Nephron progenitor cell (in vitro differentiated cells): ENCODE measurements at regions not wholly inside any gene's neighbourhood (a gene's known extent, or its start where the extent isn't known, plus 50 kb on each side); places are given as distances from the start of the nearest gene placed in this dataset.

Experiments
- DNase-seq: peaks from one replicate; pipeline ENCODE4 v3.0.0; 2021
- H3K27ac Mint-ChIP-seq: 2 replicates; pipeline ENCODE4 v1.8.0; 2021; ENCODE audit warnings: mild to moderate bottlenecking, moderate library complexity, mixed read lengths
- H3K27me3 Mint-ChIP-seq: 2 replicates; pipeline ENCODE4 v1.8.0; 2021; ENCODE audit warnings: mild to moderate bottlenecking, low read depth, mixed read lengths; ENCODE audit not compliant: poor library complexity
- H3K36me3 Mint-ChIP-seq: 2 replicates; pipeline ENCODE4 v1.8.0; 2021; ENCODE audit warnings: low read depth, mixed read lengths
- H3K4me1 Mint-ChIP-seq: 2 replicates; pipeline ENCODE4 v1.8.0; 2021; ENCODE audit warnings: mixed read lengths
- H3K4me3 Mint-ChIP-seq: 2 replicates; pipeline ENCODE4 v1.8.0; 2021; ENCODE audit warnings: mild to moderate bottlenecking, moderate library complexity, mixed read lengths
- H3K9me3 Mint-ChIP-seq: 2 replicates; pipeline ENCODE4 v1.8.0; 2021; ENCODE audit warnings: mild to moderate bottlenecking, moderate library complexity, mixed read lengths
- TF ChIP-seq, protein P1 (sequence below): fragments of 200-600 bp; sonication (generic); IDR thresholded peaks from 2 replicates; pipeline ENCODE4 v1.5.0; 2021; ENCODE audit warnings: antibody characterized with exemption

GRCh38 chr1:42010381-42010780 lies 91.7 kb upstream of the HIVEP3 start:
- Mint-ChIP-seq H3K9me3 (no peaks in the 10 kb centered on the region), H3K4me3 (no peak overlapping the region), H3K27me3 (peaks cover 62% of the 10 kb centered on the region), H3K4me1 (no peaks in the 10 kb centered on the region), H3K36me3 (no peaks in the 10 kb centered on the region), H3K27ac (no peak overlapping the region)
- no peak for DNase-seq
- TF ChIP-seq, protein P1, sequence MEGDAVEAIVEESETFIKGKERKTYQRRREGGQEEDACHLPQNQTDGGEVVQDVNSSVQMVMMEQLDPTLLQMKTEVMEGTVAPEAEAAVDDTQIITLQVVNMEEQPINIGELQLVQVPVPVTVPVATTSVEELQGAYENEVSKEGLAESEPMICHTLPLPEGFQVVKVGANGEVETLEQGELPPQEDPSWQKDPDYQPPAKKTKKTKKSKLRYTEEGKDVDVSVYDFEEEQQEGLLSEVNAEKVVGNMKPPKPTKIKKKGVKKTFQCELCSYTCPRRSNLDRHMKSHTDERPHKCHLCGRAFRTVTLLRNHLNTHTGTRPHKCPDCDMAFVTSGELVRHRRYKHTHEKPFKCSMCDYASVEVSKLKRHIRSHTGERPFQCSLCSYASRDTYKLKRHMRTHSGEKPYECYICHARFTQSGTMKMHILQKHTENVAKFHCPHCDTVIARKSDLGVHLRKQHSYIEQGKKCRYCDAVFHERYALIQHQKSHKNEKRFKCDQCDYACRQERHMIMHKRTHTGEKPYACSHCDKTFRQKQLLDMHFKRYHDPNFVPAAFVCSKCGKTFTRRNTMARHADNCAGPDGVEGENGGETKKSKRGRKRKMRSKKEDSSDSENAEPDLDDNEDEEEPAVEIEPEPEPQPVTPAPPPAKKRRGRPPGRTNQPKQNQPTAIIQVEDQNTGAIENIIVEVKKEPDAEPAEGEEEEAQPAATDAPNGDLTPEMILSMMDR, result no peak

DNA sequence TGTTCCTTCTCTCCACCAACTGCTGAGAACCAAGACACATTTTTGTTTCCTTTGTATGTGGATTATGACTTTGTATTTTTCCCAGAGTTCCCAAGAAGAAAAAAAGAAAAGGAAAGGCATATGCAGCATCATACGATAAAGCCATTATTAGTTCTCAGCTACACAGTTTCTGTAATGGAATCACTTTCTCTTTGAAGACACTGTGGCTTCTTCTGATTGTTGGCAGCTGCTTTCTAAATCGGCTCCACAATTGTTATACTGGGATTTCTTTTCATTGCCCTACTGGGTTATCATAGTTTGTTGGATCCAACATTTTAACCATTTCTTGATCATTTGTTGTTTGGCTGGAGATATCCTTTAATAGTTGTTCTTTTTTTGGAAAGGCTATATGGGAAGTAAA lies 89.5 kb upstream of the HIVEP3 start:
- H3K4me1 Mint-ChIP-seq, result peaks cover 8% of the 10 kb centered on the region
- H3K4me3 Mint-ChIP-seq, result no peak overlapping the region
- no peak overlapping the region for H3K27ac Mint-ChIP-seq
- H3K9me3 Mint-ChIP-seq, result no peaks in the 10 kb centered on the region
- no peaks in the 10 kb centered on the region for H3K36me3 Mint-ChIP-seq
- peaks cover 54% of the 10 kb centered on the region for H3K27me3 Mint-ChIP-seq
- no peak for DNase-seq
- TF ChIP-seq, protein P1, result no peak

DNA sequence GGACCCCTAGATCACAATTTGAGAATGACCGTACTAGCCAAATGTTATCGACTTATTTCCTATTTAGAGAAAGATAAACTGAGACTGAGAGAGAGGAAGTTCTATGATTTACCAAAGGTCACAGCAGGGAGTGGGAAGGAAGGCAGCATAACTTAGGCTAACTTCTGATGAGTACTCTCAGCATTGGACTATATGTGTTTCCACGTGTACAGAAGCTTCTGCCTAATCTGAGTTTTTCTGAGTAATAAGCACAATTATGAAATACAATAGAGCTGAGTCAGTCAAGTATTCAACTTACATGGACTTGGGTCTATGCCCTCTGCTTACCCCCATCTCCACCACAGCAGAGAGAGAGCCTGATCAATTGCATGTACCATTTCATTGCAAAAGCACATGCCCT lies 88.1 kb upstream of the HIVEP3 start:
- DNase-seq, result no peak
- Mint-ChIP-seq H3K36me3 (no peaks in the 10 kb centered on the region), H3K4me1 (peaks cover 8% of the 10 kb centered on the region), H3K9me3 (no peaks in the 10 kb centered on the region), H3K4me3 (no peak overlapping the region), H3K27ac (no peak overlapping the region), H3K27me3 (peaks cover 56% of the 10 kb centered on the region)
- TF ChIP-seq, protein P1, result no peak

- H3K36me3 Mint-ChIP-seq, result no peaks in the 10 kb centered on the region
- no peak overlapping the region for H3K27ac Mint-ChIP-seq
- peaks cover 56% of the 10 kb centered on the region for H3K27me3 Mint-ChIP-seq
- TF ChIP-seq, protein P1, result no peak
- peaks cover 8% of the 10 kb centered on the region for H3K4me1 Mint-ChIP-seq
- no peaks in the 10 kb centered on the region for H3K9me3 Mint-ChIP-seq
- no peak overlapping the region for H3K4me3 Mint-ChIP-seq
- no peak for DNase-seq
These were observed 87.4 kb upstream of the HIVEP3 start for GRCh38 chr1:42006093-42006492.

GRCh38 chr1:42005530-42005929 lies 86.8 kb upstream of the HIVEP3 start:
- TF ChIP-seq, protein P1, result no peak
- no peak for DNase-seq
- Mint-ChIP-seq H3K4me3 (no peak overlapping the region), H3K4me1 (peaks cover 8% of the 10 kb centered on the region), H3K27ac (no peak overlapping the region), H3K9me3 (no peaks in the 10 kb centered on the region), H3K36me3 (no peaks in the 10 kb centered on the region), H3K27me3 (peaks cover 52% of the 10 kb centered on the region)

GRCh38 chr1:42004860-42005259 lies 86.1 kb upstream of the HIVEP3 start:
- Mint-ChIP-seq H3K4me1 (peaks cover 8% of the 10 kb centered on the region), H3K27ac (no peak overlapping the region), H3K4me3 (no peak overlapping the region), H3K27me3 (peaks cover 46% of the 10 kb centered on the region), H3K36me3 (no peaks in the 10 kb centered on the region), H3K9me3 (no peaks in the 10 kb centered on the region)
- TF ChIP-seq, protein P1, result no peak
- no peak for DNase-seq
